Memory B cell (primary cell): ENCODE measurements at regions not wholly inside any gene's neighbourhood (a gene's known extent, or its start where the extent isn't known, plus 50 kb on each side); places are given as distances from the start of the nearest gene placed in this dataset.
A peak's percentile ranks its signal among the peaks of the same experiment; 100 is the strongest.

ENCODE experiments used
- ATAC-seq: fragments of 150-1000 bp; cut with Tn5 transposase; 2 replicates; pipeline ENCODE4 v1.10.0; 2021; ENCODE audit warnings: low read depth, mild to moderate bottlenecking, moderate library complexity
- DNase-seq, 2 donors: peaks; one replicate each; pipeline ENCODE4 v3.0.0; 2022; ENCODE audit warnings: low spot score in 2 of 2
- H3K27ac Mint-ChIP-seq: one replicate; pipeline ENCODE4 v1.8.0; 2022; ENCODE audit warnings: mild to moderate bottlenecking, moderate library complexity, mixed read lengths
- H3K27me3 Mint-ChIP-seq: one replicate; pipeline ENCODE4 v1.8.0; 2022; ENCODE audit warnings: mixed read lengths
- H3K36me3 Mint-ChIP-seq: one replicate; pipeline ENCODE4 v1.8.0; 2022; ENCODE audit warnings: mild to moderate bottlenecking, mixed read lengths
- H3K4me1 Mint-ChIP-seq: one replicate; pipeline ENCODE4 v1.8.0; 2022; ENCODE audit warnings: mixed read lengths
- H3K4me3 Mint-ChIP-seq: one replicate; pipeline ENCODE4 v1.8.0; 2022; ENCODE audit warnings: mild to moderate bottlenecking, moderate library complexity, mixed read lengths
- H3K9me3 Mint-ChIP-seq: one replicate; pipeline ENCODE4 v1.8.0; 2022; ENCODE audit warnings: mixed read lengths

DNA sequence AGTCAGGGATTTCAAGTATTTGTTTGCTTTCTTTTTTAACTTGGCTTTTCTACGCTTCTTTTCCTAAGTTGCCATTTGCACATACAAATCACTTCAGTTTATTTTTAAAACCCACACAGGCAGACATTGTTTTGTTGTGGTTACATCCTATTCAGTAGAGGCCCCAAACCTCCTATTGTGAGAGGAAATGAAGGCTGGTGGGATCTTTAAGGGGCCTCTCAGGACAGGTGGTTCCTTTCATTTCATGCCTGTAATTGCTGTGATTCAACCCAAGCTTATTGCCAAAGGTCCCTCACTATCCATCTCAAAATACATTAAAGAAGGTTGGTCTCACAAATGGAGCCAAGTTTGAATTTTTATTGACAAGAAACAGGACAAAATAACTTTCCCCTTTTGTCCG, 257.1 kb downstream of the ADAMTS20 start:
- Mint-ChIP-seq H3K4me1 (no peaks in the 10 kb centered on the region), H3K27ac (no peak overlapping the region), H3K36me3 (no peaks in the 10 kb centered on the region), H3K27me3 (peaks cover 12% of the 10 kb centered on the region), H3K4me3 (no peak overlapping the region), H3K9me3 (peaks cover 3% of the 10 kb centered on the region)
- DNase-seq (no peak), ATAC-seq (no peak)

DNA sequence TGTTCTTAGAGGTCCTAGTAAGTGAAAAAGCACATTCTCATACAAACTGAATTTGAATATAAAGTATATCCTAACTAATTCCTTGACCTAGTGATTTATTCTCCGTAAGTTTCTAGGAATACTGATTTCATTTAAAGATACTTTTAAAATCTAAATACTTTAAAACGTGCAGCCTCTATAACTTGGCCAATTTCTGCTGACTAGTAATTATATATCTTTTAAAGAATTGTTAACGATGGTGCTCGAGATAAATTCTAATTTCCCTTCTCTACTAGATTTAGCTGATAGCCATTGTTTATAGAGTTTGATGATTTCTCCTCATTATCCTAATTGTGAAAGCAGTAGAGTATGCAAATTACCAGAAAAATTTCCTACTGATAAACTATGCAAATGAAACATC, 257.9 kb downstream of the ADAMTS20 start:
- H3K36me3 Mint-ChIP-seq, result no peaks in the 10 kb centered on the region
- no peak for ATAC-seq
- peaks cover 3% of the 10 kb centered on the region for H3K9me3 Mint-ChIP-seq
- no peaks in the 10 kb centered on the region for H3K4me1 Mint-ChIP-seq
- no peak overlapping the region for H3K27ac Mint-ChIP-seq
- DNase-seq, result no peak
- peaks cover 12% of the 10 kb centered on the region for H3K27me3 Mint-ChIP-seq
- no peak overlapping the region for H3K4me3 Mint-ChIP-seq

DNA sequence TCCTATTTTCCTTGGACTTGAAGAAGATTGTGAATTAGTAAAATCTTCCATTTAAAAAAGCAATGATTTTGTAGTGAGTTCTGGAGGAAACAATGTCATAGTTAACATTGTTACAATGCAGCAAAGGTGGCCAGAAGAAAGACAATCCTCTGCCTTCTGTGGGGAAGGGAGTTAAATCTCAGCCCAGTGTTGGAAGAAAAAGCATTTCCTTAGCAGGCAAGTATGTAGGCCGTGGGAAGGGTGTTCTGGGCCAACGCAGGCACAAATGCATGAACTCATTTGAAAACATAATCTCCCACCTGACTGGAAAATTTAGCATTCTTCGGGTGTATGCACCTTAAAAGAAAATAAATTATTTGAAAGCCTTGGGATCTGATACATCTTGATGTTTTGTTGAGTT, 258.6 kb downstream of the ADAMTS20 start:
- Mint-ChIP-seq H3K9me3 (peaks cover 3% of the 10 kb centered on the region), H3K4me3 (no peak overlapping the region), H3K36me3 (no peaks in the 10 kb centered on the region), H3K27ac (no peak overlapping the region), H3K27me3 (peaks cover 12% of the 10 kb centered on the region), H3K4me1 (no peaks in the 10 kb centered on the region)
- ATAC-seq, result no peak
- DNase-seq, result no peak

DNA sequence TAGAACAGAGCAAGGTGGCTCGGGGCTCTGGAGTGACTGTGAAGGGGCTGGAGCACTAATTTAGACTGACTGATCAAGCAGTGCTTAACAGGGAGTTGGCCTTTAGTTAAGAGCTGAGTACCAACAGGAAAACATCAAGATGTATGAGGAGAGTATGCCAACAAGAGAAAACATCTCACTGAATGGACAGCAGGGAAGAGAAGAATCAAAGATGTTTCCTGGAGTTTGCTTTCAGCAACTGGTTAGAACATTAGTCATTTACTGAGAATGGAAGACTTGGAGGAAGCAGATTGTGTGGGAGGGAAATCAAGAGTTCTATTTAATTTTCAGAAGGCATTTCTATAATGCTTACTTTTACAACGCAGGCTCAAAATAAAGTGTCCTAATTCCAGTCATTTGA, 259.3 kb downstream of the ADAMTS20 start:
- Mint-ChIP-seq H3K9me3 (peaks cover 3% of the 10 kb centered on the region), H3K36me3 (no peaks in the 10 kb centered on the region), H3K27ac (no peak overlapping the region), H3K4me3 (no peak overlapping the region), H3K27me3 (peaks cover 9% of the 10 kb centered on the region), H3K4me1 (no peaks in the 10 kb centered on the region)
- ATAC-seq, result no peak
- no peak for DNase-seq

DNA sequence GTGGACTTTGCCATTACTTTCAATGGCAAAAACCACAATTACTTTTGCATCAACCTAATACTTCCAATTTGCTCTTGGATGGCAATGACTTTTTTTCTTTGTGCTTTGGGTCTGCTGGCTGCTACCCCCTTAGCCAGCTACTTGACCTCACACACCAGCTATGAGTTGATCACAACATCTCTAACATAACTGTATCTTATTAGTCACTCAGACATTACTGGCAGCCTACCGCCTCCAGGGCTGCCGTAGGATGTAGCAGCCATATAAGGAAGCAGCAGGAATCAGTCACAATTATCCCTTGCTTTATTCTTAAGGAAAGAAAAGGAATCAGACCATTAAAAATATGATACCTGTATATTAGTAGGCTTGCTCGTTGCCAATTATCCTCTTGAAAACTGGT, 260.5 kb downstream of the ADAMTS20 start:
- no peaks in the 10 kb centered on the region for H3K9me3 Mint-ChIP-seq
- peaks cover 9% of the 10 kb centered on the region for H3K27me3 Mint-ChIP-seq
- DNase-seq, result no peak
- H3K4me1 Mint-ChIP-seq, result no peaks in the 10 kb centered on the region
- H3K36me3 Mint-ChIP-seq, result no peaks in the 10 kb centered on the region
- H3K27ac Mint-ChIP-seq, result no peak overlapping the region
- no peak overlapping the region for H3K4me3 Mint-ChIP-seq
- ATAC-seq, result no peak

DNA sequence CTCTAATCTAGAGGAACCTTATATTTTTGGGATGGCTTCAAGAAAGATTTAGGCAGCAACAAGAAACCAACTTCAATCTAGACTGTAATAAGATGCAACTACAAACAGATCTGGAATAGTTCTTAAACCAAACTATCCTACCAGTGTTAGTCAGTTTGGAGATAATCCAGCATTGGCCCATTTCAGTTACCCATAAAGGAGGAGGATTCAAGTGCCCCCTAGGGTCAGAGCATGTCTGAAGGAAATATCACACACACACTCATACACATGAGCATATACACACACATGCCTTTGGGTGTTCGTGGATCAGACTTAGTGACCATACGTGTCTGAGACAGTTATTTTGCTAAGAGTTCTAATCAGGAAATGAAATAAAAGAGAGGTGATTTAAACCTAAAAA, 261.2 kb downstream of the ADAMTS20 start:
- Mint-ChIP-seq H3K36me3 (no peaks in the 10 kb centered on the region), H3K27me3 (peaks cover 9% of the 10 kb centered on the region), H3K4me3 (no peak overlapping the region), H3K9me3 (no peaks in the 10 kb centered on the region), H3K4me1 (no peaks in the 10 kb centered on the region), H3K27ac (no peak overlapping the region)
- no peak for DNase-seq
- no peak for ATAC-seq

DNA sequence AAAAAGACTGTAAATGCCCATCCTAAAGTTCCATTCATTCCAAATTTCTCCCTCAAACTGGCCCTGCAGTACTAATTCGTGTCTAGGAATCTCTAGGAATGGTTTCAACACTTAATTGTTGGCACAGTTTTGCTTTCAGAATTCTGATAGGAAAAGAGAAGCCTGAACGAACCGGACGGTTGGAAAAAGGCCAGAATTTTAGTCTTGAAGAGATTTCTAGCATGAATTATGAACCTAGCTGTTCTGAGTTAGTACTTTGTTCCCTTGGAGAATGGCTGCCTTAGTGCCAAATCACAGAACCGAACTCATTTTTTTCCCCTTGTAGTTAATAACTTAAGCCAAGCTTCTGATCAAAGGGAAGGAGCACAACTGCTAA, 262.6 kb downstream of the ADAMTS20 start:
- Mint-ChIP-seq H3K4me1 (no peaks in the 10 kb centered on the region), H3K36me3 (no peaks in the 10 kb centered on the region), H3K27me3 (peaks cover 9% of the 10 kb centered on the region), H3K9me3 (no peaks in the 10 kb centered on the region), H3K27ac (no peak overlapping the region), H3K4me3 (no peak overlapping the region)
- no peak for ATAC-seq
- no peak for DNase-seq

DNA sequence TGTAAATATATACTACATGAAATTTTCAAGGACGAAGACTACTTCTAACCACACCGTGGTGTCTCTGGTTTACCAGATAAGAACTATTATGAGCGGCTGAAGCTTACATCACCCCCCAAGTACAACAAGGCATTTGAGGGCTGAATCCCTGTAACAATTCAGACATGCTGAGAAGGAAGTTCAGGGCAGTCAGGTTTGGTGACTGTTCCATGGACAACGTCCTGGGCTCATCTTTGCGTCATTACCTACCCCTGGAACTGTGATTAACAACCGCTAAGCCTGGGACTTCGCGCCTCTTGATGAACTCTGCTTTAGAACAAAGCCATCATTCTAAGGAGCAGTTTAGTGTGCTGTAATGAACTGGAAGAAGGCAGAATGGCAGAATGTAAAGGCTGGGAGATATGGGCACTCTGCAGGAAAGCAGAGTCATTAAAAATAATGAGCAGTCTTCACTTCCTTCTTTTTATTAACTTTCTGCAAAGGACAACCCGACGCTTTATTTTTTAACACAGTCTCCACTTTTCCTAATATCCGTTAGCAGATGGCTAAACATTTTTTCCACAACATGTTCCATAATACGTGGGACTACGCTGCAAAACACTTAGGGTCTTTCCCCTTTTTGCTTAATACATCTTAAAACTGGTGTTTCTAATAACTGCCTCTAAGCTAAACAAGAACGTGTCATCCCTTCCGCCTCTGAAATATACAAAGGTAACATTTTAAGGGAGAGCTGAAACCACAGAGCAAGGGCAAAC, 263.2 kb downstream of the ADAMTS20 start:
- H3K36me3 Mint-ChIP-seq, result no peaks in the 10 kb centered on the region
- H3K9me3 Mint-ChIP-seq, result no peaks in the 10 kb centered on the region
- no peak for DNase-seq
- H3K4me3 Mint-ChIP-seq, result no peak overlapping the region
- no peak for ATAC-seq
- H3K4me1 Mint-ChIP-seq, result no peaks in the 10 kb centered on the region
- peaks cover 9% of the 10 kb centered on the region for H3K27me3 Mint-ChIP-seq
- H3K27ac Mint-ChIP-seq, result no peak overlapping the region

DNA sequence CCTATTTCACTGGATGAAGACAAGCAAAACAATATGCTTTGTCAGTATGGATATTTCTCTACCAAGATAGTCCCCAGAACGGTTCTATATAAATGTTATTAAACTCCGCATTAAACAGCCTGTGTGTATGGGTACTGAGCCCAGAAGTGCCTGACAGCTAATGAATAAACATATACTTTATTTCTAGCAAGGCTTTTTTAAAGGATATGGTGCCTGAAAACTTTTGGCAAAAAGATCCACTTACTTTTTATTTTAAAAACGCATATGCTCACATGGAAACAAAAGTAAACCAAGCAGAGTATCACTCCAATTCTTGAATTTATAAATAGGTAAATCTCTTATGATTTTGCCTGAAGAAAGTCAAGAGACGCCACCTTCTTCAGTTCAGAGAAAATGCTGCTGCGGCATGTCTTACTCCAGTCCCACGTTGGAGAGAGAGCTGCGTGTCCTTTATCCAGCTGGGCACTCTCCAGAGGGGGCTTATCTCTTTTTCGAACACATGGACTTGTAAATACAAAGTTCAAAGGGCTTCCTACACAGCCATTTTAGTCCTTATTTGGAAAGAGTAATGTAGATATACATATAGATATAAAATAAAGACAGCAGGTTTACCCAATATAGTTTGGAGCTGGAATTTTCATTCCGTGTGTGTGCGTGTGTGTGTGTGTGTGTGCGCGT, 264.2 kb downstream of the ADAMTS20 start:
- H3K4me1 Mint-ChIP-seq, result no peaks in the 10 kb centered on the region
- no peak for ATAC-seq
- H3K9me3 Mint-ChIP-seq, result no peaks in the 10 kb centered on the region
- H3K27me3 Mint-ChIP-seq, result peaks cover 9% of the 10 kb centered on the region
- H3K36me3 Mint-ChIP-seq, result no peaks in the 10 kb centered on the region
- no peak for DNase-seq
- no peak overlapping the region for H3K4me3 Mint-ChIP-seq
- no peak overlapping the region for H3K27ac Mint-ChIP-seq

DNA sequence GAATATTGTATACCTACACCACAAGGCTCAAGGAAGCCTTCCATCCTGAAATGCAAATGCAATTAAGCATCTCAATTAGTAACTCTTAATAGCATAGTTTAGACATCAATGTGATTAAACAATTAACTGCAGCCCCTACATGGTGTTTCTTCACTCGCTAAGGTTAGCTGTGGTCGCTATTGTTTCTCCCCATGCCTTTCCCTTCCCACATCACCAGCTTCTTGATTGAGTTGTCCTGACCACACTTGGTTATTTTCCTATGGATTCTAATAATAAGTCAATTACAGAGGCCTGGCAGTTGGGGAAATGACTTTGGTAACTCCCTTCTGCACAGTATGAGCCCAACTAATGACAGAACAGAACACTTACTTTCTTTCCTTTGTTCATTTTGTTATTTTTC, 265.0 kb downstream of the ADAMTS20 start:
- Mint-ChIP-seq H3K27ac (no peak overlapping the region), H3K4me3 (no peak overlapping the region), H3K36me3 (no peaks in the 10 kb centered on the region), H3K9me3 (no peaks in the 10 kb centered on the region), H3K27me3 (peaks cover 4% of the 10 kb centered on the region), H3K4me1 (no peaks in the 10 kb centered on the region)
- no peak for DNase-seq
- no peak for ATAC-seq

DNA sequence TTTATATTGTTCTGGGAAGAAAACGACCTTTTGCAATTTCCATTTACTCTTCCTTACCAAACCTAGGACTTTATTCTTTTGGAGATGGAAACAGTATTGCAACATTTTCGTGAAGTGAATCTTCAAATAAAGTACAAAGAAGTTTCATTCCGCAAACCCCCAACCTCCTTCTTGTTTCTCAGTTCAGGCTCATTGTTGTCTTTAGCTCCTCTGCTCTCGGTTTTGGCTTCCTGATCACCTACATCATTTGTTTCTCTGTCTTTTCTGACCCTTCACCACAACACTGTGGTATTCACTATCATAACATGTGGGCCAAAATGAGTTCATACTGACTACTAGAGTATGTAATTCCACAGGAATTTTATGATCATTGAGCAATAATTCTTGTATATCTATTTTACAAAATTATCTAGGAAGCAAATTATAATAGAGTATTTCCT, 266.8 kb downstream of the ADAMTS20 start:
- Mint-ChIP-seq H3K36me3 (no peaks in the 10 kb centered on the region), H3K27me3 (peaks cover 1% of the 10 kb centered on the region), H3K4me3 (no peak overlapping the region), H3K9me3 (no peaks in the 10 kb centered on the region), H3K27ac (no peak overlapping the region), H3K4me1 (no peaks in the 10 kb centered on the region)
- DNase-seq, result no peak
- no peak for ATAC-seq

DNA sequence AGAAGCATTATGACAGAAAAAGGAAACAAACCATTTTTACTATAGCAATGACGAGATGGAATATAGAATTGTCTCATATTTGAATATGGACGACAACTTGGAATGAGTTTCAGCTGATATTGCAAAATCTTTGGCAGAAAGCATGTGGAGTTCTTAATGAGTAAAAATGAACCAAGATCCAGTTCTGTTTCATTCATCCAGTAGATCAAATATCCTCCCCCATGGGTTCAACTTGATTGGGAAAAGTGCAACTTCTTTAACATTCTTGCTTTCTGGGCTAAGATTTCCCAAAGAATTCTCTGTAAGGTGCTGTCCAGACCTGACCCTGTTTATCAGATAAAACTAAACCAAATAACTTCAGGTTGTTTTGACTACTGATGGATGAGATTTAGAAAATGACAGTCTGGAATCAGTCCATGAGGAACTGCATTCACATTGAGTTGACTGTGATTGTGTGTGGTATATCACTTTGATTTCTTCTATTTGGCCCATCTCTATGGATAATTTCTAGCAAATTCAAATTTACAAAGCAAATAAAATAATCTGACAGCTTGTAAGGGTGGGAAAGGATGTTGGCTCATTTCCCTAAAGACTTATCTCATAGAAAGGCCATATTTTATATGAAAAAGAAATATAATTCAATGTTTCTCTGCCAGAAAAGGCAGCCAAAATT, 267.4 kb downstream of the ADAMTS20 start:
- H3K27me3 Mint-ChIP-seq, result peaks cover 1% of the 10 kb centered on the region
- no peaks in the 10 kb centered on the region for H3K36me3 Mint-ChIP-seq
- H3K4me3 Mint-ChIP-seq, result no peak overlapping the region
- H3K9me3 Mint-ChIP-seq, result no peaks in the 10 kb centered on the region
- ATAC-seq, result no peak
- DNase-seq, result no peak
- H3K27ac Mint-ChIP-seq, result no peak overlapping the region
- no peaks in the 10 kb centered on the region for H3K4me1 Mint-ChIP-seq

DNA sequence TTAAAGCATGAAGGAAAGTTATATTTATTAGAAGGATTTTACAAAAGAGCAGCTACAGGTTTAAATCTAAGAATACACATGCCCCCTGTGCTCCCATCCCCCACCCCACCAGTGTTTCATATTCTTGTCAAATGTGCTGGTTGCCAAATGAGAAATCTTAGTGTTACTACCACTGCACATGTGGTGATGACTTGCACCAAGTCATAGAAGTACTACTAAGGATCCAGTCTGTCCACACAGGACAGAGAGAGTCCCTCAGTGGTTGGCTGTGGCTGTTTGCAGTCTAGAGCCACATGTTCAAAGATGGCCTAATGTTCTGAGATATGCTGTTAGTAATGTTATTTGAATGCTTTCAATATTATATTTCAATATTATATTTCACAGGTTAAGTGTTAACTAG, 268.8 kb downstream of the ADAMTS20 start:
- no peak for ATAC-seq
- Mint-ChIP-seq H3K27ac (no peak overlapping the region), H3K36me3 (no peaks in the 10 kb centered on the region), H3K9me3 (no peaks in the 10 kb centered on the region), H3K4me1 (peaks cover 5% of the 10 kb centered on the region), H3K27me3 (peaks cover 1% of the 10 kb centered on the region), H3K4me3 (no peak overlapping the region)
- DNase-seq, result no peak

DNA sequence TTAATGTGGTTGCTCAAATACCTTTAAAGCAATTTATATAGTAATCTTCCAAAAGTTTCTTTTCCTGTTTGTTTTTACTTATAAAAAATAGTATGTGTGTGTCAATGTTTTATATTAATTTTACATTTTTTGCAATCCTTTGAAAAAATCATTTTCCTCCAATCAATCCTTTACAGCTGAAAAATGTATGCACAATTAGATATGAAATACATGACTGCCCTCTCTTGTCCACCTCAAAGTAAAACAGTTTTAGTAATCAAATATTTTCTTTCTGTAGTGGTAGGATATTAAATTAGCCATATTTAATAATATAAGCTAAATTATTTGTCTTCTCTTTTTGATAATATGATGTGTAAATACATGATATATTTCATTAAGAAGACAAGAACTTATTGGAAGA, 269.9 kb downstream of the ADAMTS20 start:
- DNase-seq, result no peak

More for the DNA sequence above, 269.9 kb downstream of the ADAMTS20 start:
- H3K36me3 Mint-ChIP-seq, result no peaks in the 10 kb centered on the region
- H3K9me3 Mint-ChIP-seq, result no peaks in the 10 kb centered on the region
- peaks cover 12% of the 10 kb centered on the region for H3K4me1 Mint-ChIP-seq
- no peaks in the 10 kb centered on the region for H3K27me3 Mint-ChIP-seq
- no peak overlapping the region for H3K27ac Mint-ChIP-seq
- H3K4me3 Mint-ChIP-seq, result no peak overlapping the region
- ATAC-seq, result peak; percentile 36
